ENCODE measurements at regions not wholly inside any gene's neighbourhood (a gene's known extent, or its start where the extent isn't known, plus 50 kb on each side); places are given as distances from the start of the nearest gene placed in this dataset.

DNA sequence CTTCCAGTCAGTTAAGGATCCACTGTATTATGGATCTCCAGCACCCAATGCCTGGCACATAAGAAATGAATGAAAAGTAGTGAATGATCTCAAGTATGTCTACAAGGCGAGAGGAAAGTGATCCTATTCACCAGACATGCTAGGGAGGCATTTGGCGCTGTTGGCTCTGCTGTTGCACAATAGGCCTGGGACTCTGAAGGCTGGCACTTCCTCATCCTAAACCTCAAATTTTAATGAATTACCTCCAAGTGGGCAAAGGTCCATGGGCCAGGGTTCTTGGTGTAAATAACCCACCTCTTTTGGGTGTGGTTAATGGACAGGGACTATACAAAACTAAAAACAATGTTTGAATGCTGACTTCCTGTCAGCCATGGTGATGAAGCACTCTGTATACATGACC, 173.4 kb upstream of the PZP start:
- H3K9ac ChIP-seq (ENCODE audit: low read length), result no peak overlapping the region
- TF ChIP-seq, protein P1, sequence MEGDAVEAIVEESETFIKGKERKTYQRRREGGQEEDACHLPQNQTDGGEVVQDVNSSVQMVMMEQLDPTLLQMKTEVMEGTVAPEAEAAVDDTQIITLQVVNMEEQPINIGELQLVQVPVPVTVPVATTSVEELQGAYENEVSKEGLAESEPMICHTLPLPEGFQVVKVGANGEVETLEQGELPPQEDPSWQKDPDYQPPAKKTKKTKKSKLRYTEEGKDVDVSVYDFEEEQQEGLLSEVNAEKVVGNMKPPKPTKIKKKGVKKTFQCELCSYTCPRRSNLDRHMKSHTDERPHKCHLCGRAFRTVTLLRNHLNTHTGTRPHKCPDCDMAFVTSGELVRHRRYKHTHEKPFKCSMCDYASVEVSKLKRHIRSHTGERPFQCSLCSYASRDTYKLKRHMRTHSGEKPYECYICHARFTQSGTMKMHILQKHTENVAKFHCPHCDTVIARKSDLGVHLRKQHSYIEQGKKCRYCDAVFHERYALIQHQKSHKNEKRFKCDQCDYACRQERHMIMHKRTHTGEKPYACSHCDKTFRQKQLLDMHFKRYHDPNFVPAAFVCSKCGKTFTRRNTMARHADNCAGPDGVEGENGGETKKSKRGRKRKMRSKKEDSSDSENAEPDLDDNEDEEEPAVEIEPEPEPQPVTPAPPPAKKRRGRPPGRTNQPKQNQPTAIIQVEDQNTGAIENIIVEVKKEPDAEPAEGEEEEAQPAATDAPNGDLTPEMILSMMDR (IDR thresholded peaks at IDR 0.05; ENCODE audit: low read depth, low read length), result no peak
- no peak for TF ChIP-seq EZH2phosphoT487 (IDR thresholded peaks at IDR 0.05; ENCODE audit: low read depth)
- H3K27me3 ChIP-seq (ENCODE audit: low read depth, low read length), result 0 out of 2 replicates have a peak, but pooled peaks cover 3% of the 10 kb centered on the region
- no peak overlapping the region for H3K4me3 ChIP-seq (ENCODE audit: low read length)
- no peak overlapping the region for H2AFZ ChIP-seq (ENCODE audit: low read depth, low read length)
- H3K4me1 ChIP-seq (ENCODE audit: low read length), result no peaks in the 10 kb centered on the region
- no peaks in the 10 kb centered on the region for H4K20me1 ChIP-seq (ENCODE audit: insufficient read depth, low read length)
- no peak overlapping the region for H3K4me2 ChIP-seq (ENCODE audit: low read length)
- no peak overlapping the region for H3K27ac ChIP-seq (ENCODE audit: low read length)
- no peaks in the 10 kb centered on the region for H3K36me3 ChIP-seq (replicated peaks; ENCODE audit: low read depth, low read length)
- no peaks in the 10 kb centered on the region for H3K9me3 ChIP-seq (ENCODE audit: insufficient read depth, low read length)
- no peaks in the 10 kb centered on the region for H3K79me2 ChIP-seq (ENCODE audit: low read length)

DNA sequence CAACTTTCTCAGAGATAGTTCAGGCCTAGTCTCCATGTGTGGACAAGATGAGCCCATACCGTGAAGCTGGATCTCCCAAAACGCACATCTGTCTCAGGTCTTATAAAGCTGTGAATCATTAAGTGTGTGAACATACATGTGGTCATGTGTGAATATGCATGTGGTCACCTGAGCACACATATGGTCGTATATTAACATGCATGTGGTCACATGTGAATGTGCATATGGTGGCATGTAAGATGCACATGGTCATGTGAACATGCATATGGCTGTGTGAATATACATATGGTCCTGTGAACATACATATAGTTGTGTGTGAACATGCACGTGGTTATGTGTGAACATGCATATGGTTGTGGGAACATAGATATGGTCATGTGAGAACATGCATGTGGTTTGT, 172.5 kb upstream of the PZP start:
- Histone ChIP-seq H3K79me2 (ENCODE audit: low read length) (no peaks in the 10 kb centered on the region), H3K36me3 (replicated peaks; ENCODE audit: low read depth, low read length) (no peaks in the 10 kb centered on the region), H3K9ac (ENCODE audit: low read length) (no peak overlapping the region), H3K4me1 (ENCODE audit: low read length) (no peaks in the 10 kb centered on the region), H3K4me2 (ENCODE audit: low read length) (no peak overlapping the region), H3K9me3 (ENCODE audit: insufficient read depth, low read length) (no peaks in the 10 kb centered on the region), H3K27ac (ENCODE audit: low read length) (no peak overlapping the region), H3K4me3 (ENCODE audit: low read length) (no peak overlapping the region), H3K27me3 (ENCODE audit: low read depth, low read length) (0 out of 2 replicates have a peak, but pooled peaks cover 3% of the 10 kb centered on the region), H4K20me1 (ENCODE audit: insufficient read depth, low read length) (no peaks in the 10 kb centered on the region), H2AFZ (ENCODE audit: low read depth, low read length) (no peak overlapping the region)
- TF ChIP-seq, protein P1 (IDR thresholded peaks at IDR 0.05; ENCODE audit: low read depth, low read length), result no peak
- no peak for TF ChIP-seq EZH2phosphoT487 (IDR thresholded peaks at IDR 0.05; ENCODE audit: low read depth)

DNA sequence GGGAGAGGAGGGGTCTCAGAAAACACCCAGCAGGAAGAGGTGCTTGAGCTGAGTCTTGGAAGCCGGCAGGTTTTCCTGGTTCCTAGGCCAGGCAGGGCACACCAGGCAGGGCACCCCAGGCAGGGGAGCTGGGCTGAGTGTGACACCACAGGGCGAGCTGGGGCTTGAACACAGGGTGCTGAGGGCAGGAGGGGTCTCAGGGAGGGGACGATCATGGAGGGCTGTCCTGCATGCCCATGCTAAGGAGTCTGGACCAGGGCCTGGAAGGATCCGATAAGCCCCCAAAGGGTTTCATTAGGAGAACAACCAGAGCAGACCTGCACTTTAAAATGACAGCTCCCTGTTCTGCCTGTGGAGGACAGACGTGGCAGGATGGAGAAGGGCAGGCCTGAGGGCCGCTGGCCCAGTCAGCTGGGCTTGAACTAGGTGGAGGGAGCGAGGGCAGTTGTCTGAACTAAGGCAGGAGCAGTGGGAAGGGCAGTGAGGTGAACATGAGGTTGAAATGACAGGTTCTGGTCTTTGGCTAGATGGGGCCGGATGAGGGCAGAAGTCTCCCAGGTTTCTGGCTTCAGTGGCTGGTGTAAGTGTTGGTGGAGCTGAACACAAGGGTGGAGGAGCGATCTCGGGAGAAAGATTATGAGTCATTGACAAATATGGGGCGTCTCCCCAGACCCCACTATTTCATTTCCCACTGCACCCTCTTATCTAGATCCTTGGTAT, 171.0 kb upstream of the PZP start:
- no peaks in the 10 kb centered on the region for H3K4me1 ChIP-seq (ENCODE audit: low read length)
- H4K20me1 ChIP-seq (ENCODE audit: insufficient read depth, low read length), result no peaks in the 10 kb centered on the region
- H3K4me2 ChIP-seq (ENCODE audit: low read length), result no peak overlapping the region
- no peaks in the 10 kb centered on the region for H3K9me3 ChIP-seq (ENCODE audit: insufficient read depth, low read length)
- no peaks in the 10 kb centered on the region for H3K36me3 ChIP-seq (replicated peaks; ENCODE audit: low read depth, low read length)
- no peak overlapping the region for H3K27ac ChIP-seq (ENCODE audit: low read length)
- H2AFZ ChIP-seq (ENCODE audit: low read depth, low read length), result no peak overlapping the region
- 0 out of 2 replicates have a peak, but pooled peaks cover 3% of the 10 kb centered on the region for H3K27me3 ChIP-seq (ENCODE audit: low read depth, low read length)
- TF ChIP-seq EZH2phosphoT487 (IDR thresholded peaks at IDR 0.05; ENCODE audit: low read depth), result no peak
- TF ChIP-seq, protein P1 (IDR thresholded peaks at IDR 0.05; ENCODE audit: low read depth, low read length), result no peak
- no peaks in the 10 kb centered on the region for H3K79me2 ChIP-seq (ENCODE audit: low read length)
- H3K4me3 ChIP-seq (ENCODE audit: low read length), result no peak overlapping the region
- no peak overlapping the region for H3K9ac ChIP-seq (ENCODE audit: low read length)

DNA sequence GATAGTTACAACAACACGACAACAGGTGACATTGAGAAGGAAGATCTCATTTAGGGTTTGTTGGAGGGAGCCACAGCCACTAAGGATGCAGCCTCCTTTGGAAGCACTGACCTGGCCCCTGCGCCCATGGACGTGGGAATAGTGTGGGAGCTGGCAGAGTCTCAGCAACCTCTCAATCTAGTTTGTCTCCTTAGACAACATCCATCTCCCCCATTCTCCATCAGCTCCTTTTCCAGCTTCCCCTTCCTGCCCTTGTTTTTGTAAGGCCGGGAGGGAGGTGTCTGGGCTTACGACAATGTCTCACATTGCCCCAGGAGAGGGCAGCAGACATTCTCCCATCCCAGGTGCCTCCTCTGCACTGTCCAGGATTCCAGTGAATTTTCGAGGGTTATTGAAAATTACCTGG, 170.2 kb upstream of the PZP start:
- H3K4me2 ChIP-seq (ENCODE audit: low read length), result no peak overlapping the region
- H2AFZ ChIP-seq (ENCODE audit: low read depth, low read length), result no peak overlapping the region
- no peaks in the 10 kb centered on the region for H4K20me1 ChIP-seq (ENCODE audit: insufficient read depth, low read length)
- H3K27ac ChIP-seq (ENCODE audit: low read length), result no peak overlapping the region
- no peaks in the 10 kb centered on the region for H3K4me1 ChIP-seq (ENCODE audit: low read length)
- H3K4me3 ChIP-seq (ENCODE audit: low read length), result no peak overlapping the region
- 0 out of 2 replicates have a peak, but pooled peaks cover 3% of the 10 kb centered on the region for H3K27me3 ChIP-seq (ENCODE audit: low read depth, low read length)
- H3K79me2 ChIP-seq (ENCODE audit: low read length), result no peaks in the 10 kb centered on the region
- no peaks in the 10 kb centered on the region for H3K9me3 ChIP-seq (ENCODE audit: insufficient read depth, low read length)
- H3K36me3 ChIP-seq (replicated peaks; ENCODE audit: low read depth, low read length), result no peaks in the 10 kb centered on the region
- no peak overlapping the region for H3K9ac ChIP-seq (ENCODE audit: low read length)
- TF ChIP-seq EZH2phosphoT487 (IDR thresholded peaks at IDR 0.05; ENCODE audit: low read depth), result no peak
- TF ChIP-seq, protein P1 (IDR thresholded peaks at IDR 0.05; ENCODE audit: low read depth, low read length), result peak; percentile 51
